ENCODE measurements at regions not wholly inside any gene's neighbourhood (a gene's known extent, or its start where the extent isn't known, plus 50 kb on each side); places are given as distances from the start of the nearest gene placed in this dataset.

DNA sequence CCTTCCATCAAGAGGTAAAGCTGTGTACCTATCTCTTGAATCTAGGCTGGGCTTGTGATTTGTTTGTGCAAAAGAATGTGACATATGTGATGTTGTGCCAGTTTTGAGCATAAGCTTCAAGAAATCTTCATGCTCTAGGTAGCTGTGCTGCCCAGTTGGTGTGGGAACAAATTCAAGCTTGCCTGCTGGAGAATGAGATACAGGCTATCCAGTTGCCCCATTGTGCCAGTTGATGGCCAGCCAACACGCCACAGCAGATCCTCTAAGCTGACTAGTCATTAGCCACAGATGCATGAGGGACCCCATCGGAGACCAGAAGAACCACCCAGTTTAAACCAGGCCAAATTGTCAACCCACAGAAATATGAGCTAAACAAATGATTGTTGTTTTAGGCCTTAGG is 180.5 kb upstream of the MPHOSPH6 start:
- no peak for ATAC-seq
- CTCF ChIA-PET, result interaction anchor here (0.9 kb wide), 1 partner anchor 16 kb away, joined by 3 read pairs; no protein-coding TSS in a partner anchor
- intact Hi-C loops (cut with micrococcal nuclease; ENCODE audit: unreplicated experiment) (no loop called here), in situ Hi-C loops (cut with MboI) (no loop called here)
- H3K27ac ChIP-seq (ENCODE audit: control insufficient read depth, insufficient read depth), result no peak overlapping the region
- 23% methylated on average over 2 of the region's 2 CpGs for WGBS (ENCODE audit: insufficient coverage, insufficient replicate concordance, low lambda C conversion rate, missing lambda C conversion rate)
- RAD21 ChIA-PET (ENCODE audit: unreplicated experiment), result no interaction called here
- POLR2A ChIA-PET, result no interaction called here
- SMC1A ChIA-PET (ENCODE audit: uncharacterized antibody, unreplicated experiment), result no interaction called here
- H3K9ac ChIP-seq (ENCODE audit: control insufficient read depth, insufficient read depth, low read length), result no peak overlapping the region
- no peak overlapping the region for H3K4me2 ChIP-seq (ENCODE audit: control insufficient read depth, insufficient read depth)
- no peak for FAIRE-seq
- no peaks in the 10 kb centered on the region for H3K79me2 ChIP-seq (ENCODE audit: control insufficient read depth, insufficient read depth, low read length)
- no peak overlapping the region for H3K4me3 ChIP-seq
- DNase-seq (ENCODE audit: low read depth, low spot score), result no peak
- no peaks in the 10 kb centered on the region for H3K4me1 ChIP-seq (ENCODE audit: control insufficient read depth, insufficient read depth, low read length)
- no peaks in the 10 kb centered on the region for H3K27me3 ChIP-seq (replicated peaks in 1 of 2; ENCODE audit: control insufficient read depth in 2 of 2, insufficient read depth in 2 of 2, low read length in 1 of 2)
- no peaks in the 10 kb centered on the region for H4K20me1 ChIP-seq (ENCODE audit: control insufficient read depth, insufficient read depth)
- H2AFZ ChIP-seq (ENCODE audit: control insufficient read depth, low read depth, low read length), result no peak overlapping the region
- BruUV-seq (replicated peaks), result no TSS peak
- no peaks in the 10 kb centered on the region; the same call in 2 of the 3 replicates for H3K9me3 ChIP-seq (replicated peaks; ENCODE audit: control insufficient read depth, insufficient read depth, low read length)
- no peaks in the 10 kb centered on the region for H3K36me3 ChIP-seq (ENCODE audit: control insufficient read depth in 2 of 2, insufficient read depth in 2 of 2, low read length in 1 of 2)
- TF ChIP-seq ZNF384 (IDR thresholded peaks at IDR 0.05; ENCODE audit: borderline replicate concordance, low read depth, low read length), result no peak
- TF ChIP-seq CUX1 (IDR thresholded peaks at IDR 0.05; ENCODE audit: insufficient replicate concordance, low read depth, low read length), result no peak
- TF ChIP-seq ZNF217 (IDR thresholded peaks at IDR 0.05), result no peak
- TF ChIP-seq USF1 (IDR thresholded peaks at IDR 0.05; ENCODE audit: borderline replicate concordance, extremely low read length, insufficient read depth, low read depth, low read length), result no peak

All from GM12878 (cell line).